Ishikawa (cell line): ENCODE measurements at regions not wholly inside any gene's neighbourhood (a gene's known extent, or its start where the extent isn't known, plus 50 kb on each side); places are given as distances from the start of the nearest gene placed in this dataset.

Source experiments
- CEBPB ChIP-seq: IDR thresholded peaks from 2 replicates; pipeline ENCODE4 v1.6.1; 2012
- CREB1 ChIP-seq: IDR thresholded peaks from 2 replicates; pipeline ENCODE4 v1.6.1; 2012; ENCODE audit warnings: low read depth
- EP300 ChIP-seq: IDR thresholded peaks from 2 replicates; pipeline ENCODE4 v1.6.1; 2012; ENCODE audit warnings: borderline replicate concordance
- FOXM1 ChIP-seq: IDR thresholded peaks from 2 replicates; pipeline ENCODE4 v1.6.1; 2012; ENCODE audit warnings: low read depth, borderline replicate concordance
- MAX ChIP-seq: IDR thresholded peaks from 2 replicates; pipeline ENCODE4 v1.6.1; 2012
- NFIC ChIP-seq: IDR thresholded peaks from 2 replicates; pipeline ENCODE4 v1.6.1; 2012
- RAD21 ChIP-seq: IDR thresholded peaks from 2 replicates; pipeline ENCODE4 v1.6.1; 2012; ENCODE audit warnings: low read depth
- REST ChIP-seq: IDR thresholded peaks from 2 replicates; pipeline ENCODE4 v1.6.1; 2012; ENCODE audit warnings: low read depth, mild to moderate bottlenecking
- TAF1 ChIP-seq: IDR thresholded peaks from 2 replicates; pipeline ENCODE4 v1.6.1; 2012; ENCODE audit warnings: low read depth, mild to moderate bottlenecking
- YY1 ChIP-seq: IDR thresholded peaks from 2 replicates; pipeline ENCODE4 v1.6.1; 2012; ENCODE audit warnings: low read depth
- ZBTB7A ChIP-seq: IDR thresholded peaks from 2 replicates; pipeline ENCODE4 v1.6.1; 2012; ENCODE audit warnings: low read depth

DNA sequence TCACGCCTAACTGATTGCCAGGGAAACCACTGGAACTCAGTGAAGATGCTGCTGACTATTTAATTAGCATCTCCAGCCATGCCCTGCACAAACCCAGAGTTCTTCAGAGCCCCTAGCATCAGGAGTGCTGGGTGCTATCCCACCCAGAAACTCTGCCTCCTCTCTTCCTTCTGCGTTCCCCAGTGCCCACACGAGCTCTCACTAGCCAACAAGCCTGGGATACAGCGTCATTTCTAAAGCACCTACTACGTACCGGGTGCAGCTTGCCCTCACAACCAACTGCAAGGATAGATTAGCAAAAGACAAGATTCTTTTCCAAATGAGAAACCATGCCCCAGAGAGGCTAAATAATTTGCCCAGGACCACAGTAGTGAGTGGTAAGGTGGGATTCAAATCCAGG is 105.2 kb upstream of the FOXP4 start:
- TF ChIP-seq EP300: no peak
- TF ChIP-seq REST: no peak
- TF ChIP-seq TAF1: no peak
- TF ChIP-seq YY1: no peak
- TF ChIP-seq RAD21: no peak
- TF ChIP-seq CEBPB: no peak
- TF ChIP-seq FOXM1: no peak
- TF ChIP-seq ZBTB7A: no peak
- TF ChIP-seq CREB1: no peak
- TF ChIP-seq NFIC: no peak
- no peak for TF ChIP-seq MAX
